PC-3 (cell line): ENCODE measurements at regions not wholly inside any gene's neighbourhood (a gene's known extent, or its start where the extent isn't known, plus 50 kb on each side); places are given as distances from the start of the nearest gene placed in this dataset.

Experiments used
- EZH2 ChIP-seq: fragments of 300-600 bp; sonication (generic); IDR thresholded peaks from one replicate; pipeline ENCODE4 v1.6.1; 2017; ENCODE audit warnings: antibody characterized with exemption, mild to moderate bottlenecking, low read length; ENCODE audit not compliant: unreplicated experiment
- TF ChIP-seq, protein P1 (sequence below): fragments of 300-600 bp; sonication (generic); conservative IDR thresholded peaks from 2 replicates; pipeline ENCODE4 v1.5.1; 2017; ENCODE audit warnings: antibody characterized with exemption, low read depth, mild to moderate bottlenecking, low read length

DNA sequence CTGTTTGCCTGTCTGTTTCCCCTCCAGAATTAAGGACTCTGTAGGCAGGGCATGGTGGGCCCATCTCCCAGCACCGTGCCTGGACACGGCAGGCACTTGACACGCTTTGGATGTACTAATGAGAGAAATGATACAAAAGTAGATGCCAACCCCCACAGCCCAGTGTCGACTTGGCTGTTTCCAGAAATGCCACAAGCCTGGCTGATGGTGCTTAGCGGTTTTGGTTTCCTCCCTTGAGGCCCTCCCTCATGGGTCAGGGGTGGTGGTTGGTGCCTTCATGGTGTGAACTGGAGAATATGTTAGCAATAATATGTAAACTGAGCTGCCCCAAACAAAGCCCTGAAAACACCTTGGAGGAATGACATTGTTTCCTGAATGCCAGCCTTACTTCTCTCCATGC, 55.5 kb upstream of the ESRRB start:
- TF ChIP-seq, protein P1, sequence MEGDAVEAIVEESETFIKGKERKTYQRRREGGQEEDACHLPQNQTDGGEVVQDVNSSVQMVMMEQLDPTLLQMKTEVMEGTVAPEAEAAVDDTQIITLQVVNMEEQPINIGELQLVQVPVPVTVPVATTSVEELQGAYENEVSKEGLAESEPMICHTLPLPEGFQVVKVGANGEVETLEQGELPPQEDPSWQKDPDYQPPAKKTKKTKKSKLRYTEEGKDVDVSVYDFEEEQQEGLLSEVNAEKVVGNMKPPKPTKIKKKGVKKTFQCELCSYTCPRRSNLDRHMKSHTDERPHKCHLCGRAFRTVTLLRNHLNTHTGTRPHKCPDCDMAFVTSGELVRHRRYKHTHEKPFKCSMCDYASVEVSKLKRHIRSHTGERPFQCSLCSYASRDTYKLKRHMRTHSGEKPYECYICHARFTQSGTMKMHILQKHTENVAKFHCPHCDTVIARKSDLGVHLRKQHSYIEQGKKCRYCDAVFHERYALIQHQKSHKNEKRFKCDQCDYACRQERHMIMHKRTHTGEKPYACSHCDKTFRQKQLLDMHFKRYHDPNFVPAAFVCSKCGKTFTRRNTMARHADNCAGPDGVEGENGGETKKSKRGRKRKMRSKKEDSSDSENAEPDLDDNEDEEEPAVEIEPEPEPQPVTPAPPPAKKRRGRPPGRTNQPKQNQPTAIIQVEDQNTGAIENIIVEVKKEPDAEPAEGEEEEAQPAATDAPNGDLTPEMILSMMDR = no peak
- no peak for TF ChIP-seq EZH2
